SK-N-SH treated with all-trans-retinoic acid at 6 μM for 48 hours (cell line): ENCODE measurements at regions not wholly inside any gene's neighbourhood (a gene's known extent, or its start where the extent isn't known, plus 50 kb on each side); places are given as distances from the start of the nearest gene placed in this dataset.

Experiments used
- ATAC-seq: fragments of 200-7000 bp; cut with Tn5 transposase; 3 replicates; pipeline ENCODE4 v1.9.1; 2020; ENCODE audit warnings: mild to moderate bottlenecking, moderate library complexity
- ARNTL ChIP-seq: fragments of 450-650 bp; formaldehyde crosslinking; IDR thresholded peaks from 2 replicates; pipeline ENCODE4 v1.5.0; 2020; ENCODE audit warnings: low read depth, mild to moderate bottlenecking, moderate library complexity, borderline replicate concordance
- BACH2 ChIP-seq: fragments of 250-450 bp; sonication (Bioruptor Pico); IDR thresholded peaks from 2 replicates; pipeline ENCODE4 v1.9.0; 2021; ENCODE audit warnings: mild to moderate bottlenecking, borderline replicate concordance
- CREB5 ChIP-seq: fragments of 250-450 bp; sonication (Bioruptor Pico); IDR thresholded peaks from 2 replicates; pipeline ENCODE4 v1.5.1; 2020; ENCODE audit warnings: low read depth, mild to moderate bottlenecking, moderate library complexity
- CSDC2 ChIP-seq: fragments of 250-450 bp; sonication (Bioruptor Pico); IDR thresholded peaks from 2 replicates; pipeline ENCODE4 v1.5.0; 2020; ENCODE audit warnings: mild to moderate bottlenecking, moderate library complexity
- ESRRG ChIP-seq: fragments of 250-450 bp; sonication (Bioruptor Pico); IDR thresholded peaks from 2 replicates; pipeline ENCODE4 v1.6.1; 2021; ENCODE audit warnings: mild to moderate bottlenecking
- GLIS3 ChIP-seq: fragments of 250-450 bp; sonication (Bioruptor Pico); IDR thresholded peaks from 2 replicates; pipeline ENCODE4 v1.5.0; 2020; ENCODE audit warnings: mild to moderate bottlenecking, moderate library complexity
- ISL1 ChIP-seq: fragments of 250-450 bp; sonication (Bioruptor Pico); IDR thresholded peaks from 2 replicates; pipeline ENCODE4 v2.1.2; 2022; ENCODE audit warnings: mild to moderate bottlenecking, moderate library complexity
- OSR1 ChIP-seq: fragments of 250-450 bp; sonication (Bioruptor Pico); IDR thresholded peaks from 2 replicates; pipeline ENCODE4 v1.8.0; 2022; ENCODE audit warnings: moderate library complexity, mild to moderate bottlenecking, inconsistent platforms
- PATZ1 ChIP-seq: fragments of 250-450 bp; sonication (Bioruptor Pico); IDR thresholded peaks from 2 replicates; pipeline ENCODE4 v1.8.0; 2020; ENCODE audit warnings: mild to moderate bottlenecking, moderate library complexity, borderline replicate concordance
- PPARA ChIP-seq: fragments of 250-450 bp; sonication (Bioruptor Pico); IDR thresholded peaks from 2 replicates; pipeline ENCODE4 v1.5.0; 2020; ENCODE audit warnings: mild to moderate bottlenecking, borderline replicate concordance
- RARB ChIP-seq: fragments of 250-450 bp; sonication (Bioruptor Pico); IDR thresholded peaks from 2 replicates; pipeline ENCODE4 v1.8.0; 2021; ENCODE audit warnings: mild to moderate bottlenecking, moderate library complexity
- SNAI2 ChIP-seq: fragments of 250-450 bp; sonication (Bioruptor Pico); IDR thresholded peaks from 2 replicates; pipeline ENCODE4 v1.5.0; 2020; ENCODE audit warnings: mild to moderate bottlenecking, moderate library complexity
- TCF4 ChIP-seq: fragments of 250-450 bp; sonication (Bioruptor Pico); IDR thresholded peaks from 2 replicates; pipeline ENCODE4 v1.8.0; 2021; ENCODE audit warnings: mild to moderate bottlenecking, moderate library complexity, borderline replicate concordance
- ZFP3 ChIP-seq: fragments of 250-450 bp; sonication (Bioruptor Pico); IDR thresholded peaks from 2 replicates; pipeline ENCODE4 v1.5.0; 2020; ENCODE audit warnings: mild to moderate bottlenecking, moderate library complexity
- ZFP30 ChIP-seq: fragments of 450-650 bp; formaldehyde crosslinking; IDR thresholded peaks from 2 replicates; pipeline ENCODE4 v1.5.0; 2022; ENCODE audit warnings: mild to moderate bottlenecking, moderate library complexity
- ZNF565 ChIP-seq: fragments of 450-650 bp; formaldehyde crosslinking; conservative IDR thresholded peaks from 2 replicates; pipeline ENCODE4 v1.5.0; 2020; ENCODE audit warnings: low read depth, mild to moderate bottlenecking, moderate library complexity
- ZNF70 ChIP-seq: fragments of 450-650 bp; formaldehyde crosslinking; IDR thresholded peaks from 2 replicates; pipeline ENCODE4 v1.5.0; 2020; ENCODE audit warnings: mild to moderate bottlenecking, moderate library complexity
- ZNF8 ChIP-seq: fragments of 450-650 bp; formaldehyde crosslinking; IDR thresholded peaks from 2 replicates; pipeline ENCODE4 v1.5.0; 2020; ENCODE audit warnings: mild to moderate bottlenecking, moderate library complexity
- TF ChIP-seq, protein P1 (sequence below): fragments of 250-450 bp; sonication (Bioruptor Pico); IDR thresholded peaks from 2 replicates; pipeline ENCODE4 v1.5.0; 2020; ENCODE audit warnings: mild to moderate bottlenecking, moderate library complexity
- TF ChIP-seq, protein P2 (sequence below): fragments of 250-450 bp; sonication (Bioruptor Pico); IDR thresholded peaks from 2 replicates; pipeline ENCODE4 v1.8.0; 2021; ENCODE audit warnings: low read depth, mild to moderate bottlenecking, moderate library complexity, borderline replicate concordance

- TF ChIP-seq BACH2 (no peak), TCF4 (CRISPR knock-in tag) (no peak), RARB (CRISPR knock-in tag) (no peak), PPARA (CRISPR knock-in tag) (no peak), ESRRG (no peak), ARNTL (CRISPR knock-in tag) (no peak), SNAI2 (CRISPR knock-in tag) (no peak), ZNF70 (CRISPR knock-in tag) (no peak), GLIS3 (CRISPR knock-in tag) (no peak), PATZ1 (no peak), ZNF8 (CRISPR knock-in tag) (no peak), ZFP3 (CRISPR knock-in tag) (no peak), ISL1 (CRISPR knock-in tag) (no peak)
- TF ChIP-seq, protein P1, sequence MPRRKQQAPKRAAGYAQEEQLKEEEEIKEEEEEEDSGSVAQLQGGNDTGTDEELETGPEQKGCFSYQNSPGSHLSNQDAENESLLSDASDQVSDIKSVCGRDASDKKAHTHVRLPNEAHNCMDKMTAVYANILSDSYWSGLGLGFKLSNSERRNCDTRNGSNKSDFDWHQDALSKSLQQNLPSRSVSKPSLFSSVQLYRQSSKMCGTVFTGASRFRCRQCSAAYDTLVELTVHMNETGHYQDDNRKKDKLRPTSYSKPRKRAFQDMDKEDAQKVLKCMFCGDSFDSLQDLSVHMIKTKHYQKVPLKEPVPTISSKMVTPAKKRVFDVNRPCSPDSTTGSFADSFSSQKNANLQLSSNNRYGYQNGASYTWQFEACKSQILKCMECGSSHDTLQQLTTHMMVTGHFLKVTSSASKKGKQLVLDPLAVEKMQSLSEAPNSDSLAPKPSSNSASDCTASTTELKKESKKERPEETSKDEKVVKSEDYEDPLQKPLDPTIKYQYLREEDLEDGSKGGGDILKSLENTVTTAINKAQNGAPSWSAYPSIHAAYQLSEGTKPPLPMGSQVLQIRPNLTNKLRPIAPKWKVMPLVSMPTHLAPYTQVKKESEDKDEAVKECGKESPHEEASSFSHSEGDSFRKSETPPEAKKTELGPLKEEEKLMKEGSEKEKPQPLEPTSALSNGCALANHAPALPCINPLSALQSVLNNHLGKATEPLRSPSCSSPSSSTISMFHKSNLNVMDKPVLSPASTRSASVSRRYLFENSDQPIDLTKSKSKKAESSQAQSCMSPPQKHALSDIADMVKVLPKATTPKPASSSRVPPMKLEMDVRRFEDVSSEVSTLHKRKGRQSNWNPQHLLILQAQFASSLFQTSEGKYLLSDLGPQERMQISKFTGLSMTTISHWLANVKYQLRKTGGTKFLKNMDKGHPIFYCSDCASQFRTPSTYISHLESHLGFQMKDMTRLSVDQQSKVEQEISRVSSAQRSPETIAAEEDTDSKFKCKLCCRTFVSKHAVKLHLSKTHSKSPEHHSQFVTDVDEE (CRISPR knock-in tag): no peak
- TF ChIP-seq, protein P2, sequence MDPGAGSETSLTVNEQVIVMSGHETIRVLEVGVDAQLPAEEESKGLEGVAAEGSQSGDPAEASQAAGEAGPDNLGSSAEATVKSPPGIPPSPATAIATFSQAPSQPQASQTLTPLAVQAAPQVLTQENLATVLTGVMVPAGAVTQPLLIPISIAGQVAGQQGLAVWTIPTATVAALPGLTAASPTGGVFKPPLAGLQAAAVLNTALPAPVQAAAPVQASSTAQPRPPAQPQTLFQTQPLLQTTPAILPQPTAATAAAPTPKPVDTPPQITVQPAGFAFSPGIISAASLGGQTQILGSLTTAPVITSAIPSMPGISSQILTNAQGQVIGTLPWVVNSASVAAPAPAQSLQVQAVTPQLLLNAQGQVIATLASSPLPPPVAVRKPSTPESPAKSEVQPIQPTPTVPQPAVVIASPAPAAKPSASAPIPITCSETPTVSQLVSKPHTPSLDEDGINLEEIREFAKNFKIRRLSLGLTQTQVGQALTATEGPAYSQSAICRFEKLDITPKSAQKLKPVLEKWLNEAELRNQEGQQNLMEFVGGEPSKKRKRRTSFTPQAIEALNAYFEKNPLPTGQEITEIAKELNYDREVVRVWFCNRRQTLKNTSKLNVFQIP: no peak
These were observed 257.7 kb upstream of the PLET1 start for GRCh38 chr11:112518371-112518770.

DNA sequence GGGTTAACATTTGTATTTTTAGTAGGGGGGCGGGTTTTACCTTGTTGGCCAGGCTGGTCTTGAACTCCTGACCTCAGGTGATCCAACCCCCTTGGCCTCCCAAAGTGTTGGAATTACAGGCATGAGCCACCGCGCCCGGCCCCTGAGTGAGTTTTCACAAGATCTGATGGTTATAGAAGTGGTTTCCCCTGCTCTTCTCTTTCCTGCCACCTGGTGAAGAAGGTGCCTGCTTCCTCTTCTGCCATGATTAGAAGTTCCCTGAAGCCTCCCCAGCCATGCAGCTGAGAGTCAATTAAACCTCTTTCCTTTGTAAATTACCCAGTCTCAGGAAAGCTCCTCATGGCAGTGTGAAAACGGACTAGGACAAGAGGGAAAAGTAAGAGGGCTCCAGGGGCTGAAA, 259.1 kb upstream of the PLET1 start:
- TF ChIP-seq CREB5 (CRISPR knock-in tag) (no peak), PATZ1 (no peak)
- TF ChIP-seq, all 23 proteins: peak for 0
- ATAC-seq: no peak

More at GRCh38 chr11:112518371-112518770, 257.7 kb upstream of the PLET1 start:
- ATAC-seq: no peak

GRCh38 chr11:112520354-112520753, 259.7 kb upstream of the PLET1 start:
- no peak for ATAC-seq
- TF ChIP-seq SNAI2 (CRISPR knock-in tag) (no peak), GLIS3 (CRISPR knock-in tag) (no peak), ZFP3 (CRISPR knock-in tag) (no peak), OSR1 (no peak), ISL1 (CRISPR knock-in tag) (no peak), ESRRG (no peak), ZNF8 (CRISPR knock-in tag) (no peak), CREB5 (CRISPR knock-in tag) (no peak), TCF4 (CRISPR knock-in tag) (no peak), ZNF565 (CRISPR knock-in tag) (no peak), RARB (CRISPR knock-in tag) (no peak), ZFP30 (CRISPR knock-in tag) (no peak), ARNTL (CRISPR knock-in tag) (no peak), ZNF70 (CRISPR knock-in tag) (no peak), CSDC2 (CRISPR knock-in tag) (no peak)
- TF ChIP-seq, protein P2: no peak
- TF ChIP-seq, protein P1 (CRISPR knock-in tag): no peak
